Fibroblast of lung (primary cell): ENCODE measurements at regions not wholly inside any gene's neighbourhood (a gene's known extent, or its start where the extent isn't known, plus 50 kb on each side); places are given as distances from the start of the nearest gene placed in this dataset.

Experiments
- EZH2 ChIP-seq: IDR thresholded peaks from 2 replicates; pipeline ENCODE4 v1.5.1; 2012; ENCODE audit warnings: low read length, control low read depth, mild to moderate bottlenecking; ENCODE audit errors: missing control alignments
- TF ChIP-seq, protein P1 (sequence below), 2 donors: IDR thresholded peaks in 1 of 2; conservative IDR thresholded peaks in 1 of 2; 1 replicate in 1 of 2; 2 replicates in 1 of 2; pipeline ENCODE4 v1.5.1; 2011 to 2012; ENCODE audit warnings: low read length in 2 of 2, control low read depth in 1 of 2, inconsistent platforms in 1 of 2, low read depth in 1 of 2, mild to moderate bottlenecking in 1 of 2

DNA sequence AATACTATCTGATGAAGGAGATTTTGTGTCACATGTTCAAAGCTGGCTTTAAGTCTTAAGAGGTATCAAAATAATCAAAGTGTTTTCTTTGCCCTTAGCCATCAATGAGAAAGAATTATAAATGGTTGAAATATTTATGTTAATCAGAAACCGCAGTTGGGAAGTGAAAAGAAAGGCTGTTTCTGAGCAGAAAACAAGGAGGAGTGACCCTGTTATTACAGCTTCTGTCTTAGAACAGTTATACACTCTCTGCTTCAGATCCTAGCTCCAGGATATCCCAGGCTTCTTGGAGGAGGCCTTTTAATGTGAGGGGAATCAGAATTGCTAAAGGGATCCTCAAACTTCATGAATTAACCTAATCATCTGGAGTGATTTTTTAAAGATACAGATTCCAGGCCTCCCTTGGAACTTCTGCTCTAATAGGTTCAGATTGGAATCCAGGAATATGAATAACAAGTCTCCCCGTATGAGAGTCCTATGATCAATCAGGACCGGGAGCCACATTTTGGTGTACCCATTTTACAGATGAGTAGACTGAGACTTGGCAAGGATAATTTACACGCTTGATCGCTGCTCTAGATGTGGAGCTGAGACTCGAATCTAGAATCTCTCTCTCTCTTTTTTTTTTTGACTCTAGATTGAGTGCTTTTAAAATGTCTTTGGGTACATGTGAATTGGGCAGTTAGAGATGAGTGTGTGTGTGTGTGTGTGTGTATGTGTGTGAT lies 50.8 kb upstream of the JAG1 start:
- TF ChIP-seq, protein P1, sequence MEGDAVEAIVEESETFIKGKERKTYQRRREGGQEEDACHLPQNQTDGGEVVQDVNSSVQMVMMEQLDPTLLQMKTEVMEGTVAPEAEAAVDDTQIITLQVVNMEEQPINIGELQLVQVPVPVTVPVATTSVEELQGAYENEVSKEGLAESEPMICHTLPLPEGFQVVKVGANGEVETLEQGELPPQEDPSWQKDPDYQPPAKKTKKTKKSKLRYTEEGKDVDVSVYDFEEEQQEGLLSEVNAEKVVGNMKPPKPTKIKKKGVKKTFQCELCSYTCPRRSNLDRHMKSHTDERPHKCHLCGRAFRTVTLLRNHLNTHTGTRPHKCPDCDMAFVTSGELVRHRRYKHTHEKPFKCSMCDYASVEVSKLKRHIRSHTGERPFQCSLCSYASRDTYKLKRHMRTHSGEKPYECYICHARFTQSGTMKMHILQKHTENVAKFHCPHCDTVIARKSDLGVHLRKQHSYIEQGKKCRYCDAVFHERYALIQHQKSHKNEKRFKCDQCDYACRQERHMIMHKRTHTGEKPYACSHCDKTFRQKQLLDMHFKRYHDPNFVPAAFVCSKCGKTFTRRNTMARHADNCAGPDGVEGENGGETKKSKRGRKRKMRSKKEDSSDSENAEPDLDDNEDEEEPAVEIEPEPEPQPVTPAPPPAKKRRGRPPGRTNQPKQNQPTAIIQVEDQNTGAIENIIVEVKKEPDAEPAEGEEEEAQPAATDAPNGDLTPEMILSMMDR (conservative IDR thresholded peaks at IDR 0.05 in 1 of 2, IDR thresholded peaks at IDR 0.05 in 1 of 2; ENCODE audit: low read depth in 1 of 2, low read length in 2 of 2) = no peak
- TF ChIP-seq EZH2 = no peak
